Retinal pigment epithelial cell (primary cell): ENCODE measurements at regions not wholly inside any gene's neighbourhood (a gene's known extent, or its start where the extent isn't known, plus 50 kb on each side); places are given as distances from the start of the nearest gene placed in this dataset.

Experiments
- DNase-seq: peaks from one replicate; pipeline ENCODE4 v3.0.0-alpha.2; 2010; ENCODE audit warnings: low read depth
- H3K4me3 ChIP-seq: 2 replicates; pipeline ENCODE4 v1.5.1; 2011; ENCODE audit warnings: mild to moderate bottlenecking, low read length, control low read depth, moderate library complexity
- TF ChIP-seq, protein P1 (sequence below): conservative IDR thresholded peaks from 2 replicates; pipeline ENCODE4 v1.5.1; 2011; ENCODE audit warnings: low read depth, low read length, control low read depth, inconsistent platforms

- TF ChIP-seq, protein P1, sequence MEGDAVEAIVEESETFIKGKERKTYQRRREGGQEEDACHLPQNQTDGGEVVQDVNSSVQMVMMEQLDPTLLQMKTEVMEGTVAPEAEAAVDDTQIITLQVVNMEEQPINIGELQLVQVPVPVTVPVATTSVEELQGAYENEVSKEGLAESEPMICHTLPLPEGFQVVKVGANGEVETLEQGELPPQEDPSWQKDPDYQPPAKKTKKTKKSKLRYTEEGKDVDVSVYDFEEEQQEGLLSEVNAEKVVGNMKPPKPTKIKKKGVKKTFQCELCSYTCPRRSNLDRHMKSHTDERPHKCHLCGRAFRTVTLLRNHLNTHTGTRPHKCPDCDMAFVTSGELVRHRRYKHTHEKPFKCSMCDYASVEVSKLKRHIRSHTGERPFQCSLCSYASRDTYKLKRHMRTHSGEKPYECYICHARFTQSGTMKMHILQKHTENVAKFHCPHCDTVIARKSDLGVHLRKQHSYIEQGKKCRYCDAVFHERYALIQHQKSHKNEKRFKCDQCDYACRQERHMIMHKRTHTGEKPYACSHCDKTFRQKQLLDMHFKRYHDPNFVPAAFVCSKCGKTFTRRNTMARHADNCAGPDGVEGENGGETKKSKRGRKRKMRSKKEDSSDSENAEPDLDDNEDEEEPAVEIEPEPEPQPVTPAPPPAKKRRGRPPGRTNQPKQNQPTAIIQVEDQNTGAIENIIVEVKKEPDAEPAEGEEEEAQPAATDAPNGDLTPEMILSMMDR: no peak
- no peak for DNase-seq
- H3K4me3 ChIP-seq: no peak overlapping the region
These were observed 417.7 kb downstream of the IRX1 start for GRCh38 chr5:4013106-4013898.

DNA sequence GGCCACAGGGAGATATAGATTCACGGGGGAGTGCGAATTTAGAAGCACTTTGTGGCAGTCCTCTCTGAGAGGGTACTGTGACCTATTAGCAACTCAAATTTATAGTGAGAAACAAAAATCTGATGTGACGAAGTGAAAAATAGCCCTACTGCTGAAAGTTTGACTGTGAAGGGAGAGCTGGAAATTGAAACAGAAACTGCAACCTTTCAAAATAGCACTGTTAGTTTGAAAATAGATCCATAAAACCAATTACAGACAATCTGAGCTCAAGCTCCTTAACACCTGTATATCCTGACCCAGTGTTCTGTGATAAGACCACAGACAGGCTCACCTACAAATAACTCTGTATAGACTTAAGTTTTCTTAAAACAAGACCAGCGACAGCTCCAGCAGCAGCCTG, 420.1 kb downstream of the IRX1 start:
- no peak overlapping the region for H3K4me3 ChIP-seq
- DNase-seq: no peak
- TF ChIP-seq, protein P1: no peak

- no peak overlapping the region for H3K4me3 ChIP-seq
- no peak for DNase-seq
- TF ChIP-seq, protein P1: no peak
These were observed 421.6 kb downstream of the IRX1 start for GRCh38 chr5:4017076-4017803.

DNA sequence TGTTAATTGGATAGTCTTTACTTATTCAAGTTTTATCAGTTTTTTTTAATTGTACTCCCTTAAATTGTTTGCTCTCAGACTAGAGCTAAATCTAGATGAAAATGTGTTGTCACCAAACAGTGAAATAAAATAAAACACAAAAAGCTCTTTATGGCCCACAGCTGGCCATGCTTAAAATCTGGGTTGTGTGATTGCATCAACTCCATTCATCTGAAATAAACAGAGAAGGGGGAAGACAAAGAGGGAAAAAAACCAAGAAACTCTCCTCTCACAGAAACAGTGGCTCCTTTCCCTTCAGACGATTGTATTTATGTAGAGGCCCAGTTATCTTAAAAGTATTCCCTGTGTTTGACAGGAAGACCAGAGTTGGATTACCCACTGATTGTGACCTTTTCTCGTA, 422.4 kb downstream of the IRX1 start:
- H3K4me3 ChIP-seq: no peak overlapping the region
- TF ChIP-seq, protein P1: no peak
- no peak for DNase-seq

- TF ChIP-seq, protein P1: no peak
- no peak for DNase-seq
- H3K4me3 ChIP-seq: no peak overlapping the region
These were observed 423.6 kb downstream of the IRX1 start for GRCh38 chr5:4019009-4019769.

DNA sequence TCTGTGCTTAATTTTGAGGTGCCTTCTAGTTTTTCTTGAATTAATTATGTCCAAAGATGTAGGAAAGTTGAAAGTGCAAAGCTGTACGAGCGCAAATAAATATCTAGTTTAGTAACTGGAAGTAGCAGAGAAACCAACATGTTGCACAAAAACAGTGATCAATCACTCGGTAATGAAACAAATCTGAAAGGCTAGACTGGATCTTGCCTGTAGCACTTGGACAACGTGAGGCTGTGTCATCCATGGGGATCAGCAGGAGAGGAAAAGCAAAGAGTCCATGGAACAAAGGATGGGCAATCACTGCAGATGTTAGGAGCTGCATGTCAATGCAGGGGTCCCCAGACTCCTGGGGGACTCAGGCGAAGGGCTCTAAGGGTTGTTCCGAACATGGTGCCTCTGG, 424.2 kb downstream of the IRX1 start:
- TF ChIP-seq, protein P1: no peak
- no peak for DNase-seq
- H3K4me3 ChIP-seq: no peak overlapping the region
